Neural cell (in vitro differentiated cells): ENCODE measurements at regions not wholly inside any gene's neighbourhood (a gene's known extent, or its start where the extent isn't known, plus 50 kb on each side); places are given as distances from the start of the nearest gene placed in this dataset.

Source experiments
- H2AFZ ChIP-seq: fragments of 200-600, 300-800 bp; sonication (generic), shearing (Covaris generic); 2 replicates; pipeline ENCODE4 v1.6.0; 2014; ENCODE audit warnings: low read depth, mild to moderate bottlenecking, antibody characterized with exemption, low read length, moderate library complexity
- H3F3A ChIP-seq: fragments of 200-600 bp; shearing (Covaris generic); 2 replicates; pipeline ENCODE4 v1.6.1; 2016; ENCODE audit warnings: mild to moderate bottlenecking, moderate library complexity, mixed read lengths, antibody characterized with exemption, low read length; ENCODE audit not compliant: insufficient read depth, poor library complexity, severe bottlenecking
- H3K27ac ChIP-seq: fragments of 200-600, 300-800 bp; sonication (generic), shearing (Covaris generic); 2 replicates; pipeline ENCODE4 v1.5.1; 2014; ENCODE audit warnings: mild to moderate bottlenecking, low read length, moderate library complexity
- H3K27me3 ChIP-seq: fragments of 300-800, 200-600 bp; sonication (generic), shearing (Covaris generic); 2 replicates; pipeline ENCODE4 v1.6.0; 2014; ENCODE audit warnings: mild to moderate bottlenecking, low read depth, low read length, moderate library complexity; ENCODE audit not compliant: insufficient read depth
- H3K36me3 ChIP-seq: fragments of 300-800, 200-600 bp; sonication (generic), shearing (Covaris generic); 2 replicates; pipeline ENCODE4 v1.5.1; 2014; ENCODE audit warnings: mild to moderate bottlenecking, antibody characterized with exemption, low read length, moderate library complexity; ENCODE audit not compliant: insufficient read depth
- H3K4me2 ChIP-seq: fragments of 300-800, 200-600 bp; sonication (generic), shearing (Covaris generic); 2 replicates; pipeline ENCODE4 v1.6.0; 2014; ENCODE audit warnings: mild to moderate bottlenecking, low read length
- H3K4me3 ChIP-seq: fragments of 300-800, 200-600 bp; sonication (generic), shearing (Covaris generic); 2 replicates; pipeline ENCODE4 v1.5.1; 2014; ENCODE audit warnings: mild to moderate bottlenecking, low read length, moderate library complexity
- H3K79me2 ChIP-seq: fragments of 200-600 bp; shearing (Covaris generic); replicated peaks from 2 replicates; pipeline ENCODE4 v1.6.0; 2014; ENCODE audit warnings: mild to moderate bottlenecking, low read length, moderate library complexity; ENCODE audit not compliant: insufficient read depth
- H3K9ac ChIP-seq: fragments of 300-800, 200-600 bp; sonication (generic), shearing (Covaris generic); 2 replicates; pipeline ENCODE4 v1.6.1; 2016; ENCODE audit warnings: mild to moderate bottlenecking, low read length, mixed read lengths
- H3K9me2 ChIP-seq: fragments of 200-600 bp; shearing (Covaris generic); 2 replicates; pipeline ENCODE4 v1.6.1; 2016; ENCODE audit warnings: mild to moderate bottlenecking, low read length, mixed read lengths; ENCODE audit not compliant: insufficient read depth
- H3K9me3 ChIP-seq: fragments of 200-600, 300-800 bp; sonication (generic), shearing (Covaris generic); 2 replicates; pipeline ENCODE4 v1.6.1; 2016; ENCODE audit warnings: mild to moderate bottlenecking, mixed run types, low read length, moderate library complexity, mixed read lengths
- H4K20me1 ChIP-seq: fragments of 200-600 bp; shearing (Covaris generic); 2 replicates; pipeline ENCODE4 v1.6.1; 2016; ENCODE audit warnings: mild to moderate bottlenecking, mixed run types; ENCODE audit not compliant: insufficient read depth
- EP300 ChIP-seq: fragments of 450-650 bp; conservative IDR thresholded peaks from 2 replicates; pipeline ENCODE4 v1.6.1; 2014; ENCODE audit warnings: antibody characterized with exemption, mild to moderate bottlenecking, moderate library complexity; ENCODE audit not compliant: poor library complexity, severe bottlenecking
- EZH2 ChIP-seq: fragments of 200-600, 300-800 bp; shearing (Covaris generic), sonication (generic); IDR thresholded peaks from 2 replicates; pipeline ENCODE4 v1.6.1; 2014; ENCODE audit warnings: antibody characterized with exemption, low read length, borderline replicate concordance, mild to moderate bottlenecking; ENCODE audit not compliant: insufficient read depth, poor library complexity, severe bottlenecking
- MXI1 ChIP-seq: fragments of 450-650 bp; conservative IDR thresholded peaks from 2 replicates; pipeline ENCODE4 v1.6.1; 2014; ENCODE audit warnings: antibody characterized with exemption, mild to moderate bottlenecking; ENCODE audit not compliant: poor library complexity, severe bottlenecking
- POLR2AphosphoS5 ChIP-seq: IDR thresholded peaks from 2 replicates; pipeline ENCODE4 v1.6.1; 2012
- RAD21 ChIP-seq: fragments of 450-650 bp; conservative IDR thresholded peaks from 2 replicates; pipeline ENCODE4 v1.6.1; 2014; ENCODE audit warnings: antibody characterized with exemption, mild to moderate bottlenecking, moderate library complexity
- SMC3 ChIP-seq: fragments of 450-650 bp; conservative IDR thresholded peaks from 2 replicates; pipeline ENCODE4 v1.6.1; 2014; ENCODE audit warnings: antibody characterized with exemption, mild to moderate bottlenecking, moderate library complexity; ENCODE audit not compliant: poor library complexity
- TAF1 ChIP-seq: IDR thresholded peaks from 2 replicates; pipeline ENCODE4 v1.6.1; 2012; ENCODE audit warnings: low read depth
- TF ChIP-seq, protein P1 (sequence below): IDR thresholded peaks from 2 replicates; pipeline ENCODE4 v1.6.1; 2012; ENCODE audit warnings: borderline replicate concordance
- TF ChIP-seq, protein P2 (sequence below): fragments of 450-650 bp; IDR thresholded peaks from 2 replicates; pipeline ENCODE4 v1.5.1; 2014; ENCODE audit warnings: antibody characterized with exemption, mild to moderate bottlenecking, moderate library complexity; ENCODE audit not compliant: poor library complexity, severe bottlenecking

DNA sequence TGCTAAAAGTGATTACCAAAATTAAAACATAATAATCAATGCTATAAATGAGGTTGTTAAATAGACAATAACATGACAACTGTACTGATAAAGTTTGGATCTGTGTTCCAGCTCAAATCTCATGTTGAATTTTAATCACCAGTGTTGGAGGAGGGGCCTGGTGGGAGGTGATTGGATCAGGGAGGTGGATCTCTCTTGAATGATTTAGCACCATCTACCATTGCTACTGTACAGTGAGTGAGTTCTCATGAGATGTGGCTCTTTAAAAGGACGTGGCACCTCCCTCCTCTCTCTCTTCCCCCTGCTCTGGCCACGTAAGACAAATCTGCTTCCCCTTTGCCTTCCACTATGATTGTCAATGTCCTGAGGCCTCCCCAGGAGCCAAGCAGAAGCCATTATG is 77.5 kb downstream of the HTR5A start:
- TF ChIP-seq SMC3, result no peak
- TF ChIP-seq TAF1, result no peak
- Histone ChIP-seq H3K27me3 (no peaks in the 10 kb centered on the region), H3K27ac (no peak overlapping the region), H3K4me2 (no peak overlapping the region), H3K4me3 (no peak overlapping the region), H4K20me1 (no peaks in the 10 kb centered on the region), H3F3A (no peaks in the 10 kb centered on the region), H3K9ac (no peak overlapping the region), H3K79me2 (no peaks in the 10 kb centered on the region), H3K9me3 (no peaks in the 10 kb centered on the region), H2AFZ (no peak overlapping the region), H3K36me3 (no peaks in the 10 kb centered on the region), H3K9me2 (no peaks in the 10 kb centered on the region)

DNA sequence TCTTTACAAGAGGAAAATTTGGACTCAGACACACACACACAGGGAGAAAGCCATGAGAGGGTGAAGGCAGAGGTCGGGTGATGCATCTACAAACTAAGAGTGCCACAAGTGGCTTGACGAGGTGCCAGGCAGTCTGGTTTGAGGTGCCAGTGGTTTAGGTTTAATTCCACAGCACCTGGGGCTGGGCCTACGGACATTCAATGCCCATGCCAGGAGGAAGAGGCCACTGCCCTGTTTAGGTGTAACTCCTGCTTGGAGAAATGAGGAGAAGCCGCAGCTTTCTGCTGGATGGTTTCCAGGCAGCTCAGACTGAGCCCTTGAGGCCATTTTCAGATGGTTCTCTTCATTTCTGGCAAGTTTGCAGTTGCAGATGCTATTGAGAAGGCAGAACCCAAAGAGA is 83.6 kb downstream of the HTR5A start:
- Histone ChIP-seq H3K9me2 (no peaks in the 10 kb centered on the region), H3K27ac (no peak overlapping the region), H3K9me3 (no peaks in the 10 kb centered on the region), H3F3A (no peaks in the 10 kb centered on the region), H3K36me3 (no peaks in the 10 kb centered on the region), H3K4me2 (no peak overlapping the region), H3K79me2 (no peaks in the 10 kb centered on the region), H3K4me3 (no peak overlapping the region), H3K9ac (no peak overlapping the region), H2AFZ (no peak overlapping the region), H3K27me3 (no peaks in the 10 kb centered on the region), H4K20me1 (no peaks in the 10 kb centered on the region)
- TF ChIP-seq EP300, result no peak
- TF ChIP-seq EZH2, result no peak
- no peak for TF ChIP-seq TAF1
- TF ChIP-seq SMC3, result no peak
- TF ChIP-seq RAD21, result no peak
- TF ChIP-seq, protein P1, sequence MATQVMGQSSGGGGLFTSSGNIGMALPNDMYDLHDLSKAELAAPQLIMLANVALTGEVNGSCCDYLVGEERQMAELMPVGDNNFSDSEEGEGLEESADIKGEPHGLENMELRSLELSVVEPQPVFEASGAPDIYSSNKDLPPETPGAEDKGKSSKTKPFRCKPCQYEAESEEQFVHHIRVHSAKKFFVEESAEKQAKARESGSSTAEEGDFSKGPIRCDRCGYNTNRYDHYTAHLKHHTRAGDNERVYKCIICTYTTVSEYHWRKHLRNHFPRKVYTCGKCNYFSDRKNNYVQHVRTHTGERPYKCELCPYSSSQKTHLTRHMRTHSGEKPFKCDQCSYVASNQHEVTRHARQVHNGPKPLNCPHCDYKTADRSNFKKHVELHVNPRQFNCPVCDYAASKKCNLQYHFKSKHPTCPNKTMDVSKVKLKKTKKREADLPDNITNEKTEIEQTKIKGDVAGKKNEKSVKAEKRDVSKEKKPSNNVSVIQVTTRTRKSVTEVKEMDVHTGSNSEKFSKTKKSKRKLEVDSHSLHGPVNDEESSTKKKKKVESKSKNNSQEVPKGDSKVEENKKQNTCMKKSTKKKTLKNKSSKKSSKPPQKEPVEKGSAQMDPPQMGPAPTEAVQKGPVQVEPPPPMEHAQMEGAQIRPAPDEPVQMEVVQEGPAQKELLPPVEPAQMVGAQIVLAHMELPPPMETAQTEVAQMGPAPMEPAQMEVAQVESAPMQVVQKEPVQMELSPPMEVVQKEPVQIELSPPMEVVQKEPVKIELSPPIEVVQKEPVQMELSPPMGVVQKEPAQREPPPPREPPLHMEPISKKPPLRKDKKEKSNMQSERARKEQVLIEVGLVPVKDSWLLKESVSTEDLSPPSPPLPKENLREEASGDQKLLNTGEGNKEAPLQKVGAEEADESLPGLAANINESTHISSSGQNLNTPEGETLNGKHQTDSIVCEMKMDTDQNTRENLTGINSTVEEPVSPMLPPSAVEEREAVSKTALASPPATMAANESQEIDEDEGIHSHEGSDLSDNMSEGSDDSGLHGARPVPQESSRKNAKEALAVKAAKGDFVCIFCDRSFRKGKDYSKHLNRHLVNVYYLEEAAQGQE, result no peak
- no peak for TF ChIP-seq POLR2AphosphoS5
- TF ChIP-seq, protein P2, sequence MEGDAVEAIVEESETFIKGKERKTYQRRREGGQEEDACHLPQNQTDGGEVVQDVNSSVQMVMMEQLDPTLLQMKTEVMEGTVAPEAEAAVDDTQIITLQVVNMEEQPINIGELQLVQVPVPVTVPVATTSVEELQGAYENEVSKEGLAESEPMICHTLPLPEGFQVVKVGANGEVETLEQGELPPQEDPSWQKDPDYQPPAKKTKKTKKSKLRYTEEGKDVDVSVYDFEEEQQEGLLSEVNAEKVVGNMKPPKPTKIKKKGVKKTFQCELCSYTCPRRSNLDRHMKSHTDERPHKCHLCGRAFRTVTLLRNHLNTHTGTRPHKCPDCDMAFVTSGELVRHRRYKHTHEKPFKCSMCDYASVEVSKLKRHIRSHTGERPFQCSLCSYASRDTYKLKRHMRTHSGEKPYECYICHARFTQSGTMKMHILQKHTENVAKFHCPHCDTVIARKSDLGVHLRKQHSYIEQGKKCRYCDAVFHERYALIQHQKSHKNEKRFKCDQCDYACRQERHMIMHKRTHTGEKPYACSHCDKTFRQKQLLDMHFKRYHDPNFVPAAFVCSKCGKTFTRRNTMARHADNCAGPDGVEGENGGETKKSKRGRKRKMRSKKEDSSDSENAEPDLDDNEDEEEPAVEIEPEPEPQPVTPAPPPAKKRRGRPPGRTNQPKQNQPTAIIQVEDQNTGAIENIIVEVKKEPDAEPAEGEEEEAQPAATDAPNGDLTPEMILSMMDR, result no peak
- TF ChIP-seq MXI1, result no peak

DNA sequence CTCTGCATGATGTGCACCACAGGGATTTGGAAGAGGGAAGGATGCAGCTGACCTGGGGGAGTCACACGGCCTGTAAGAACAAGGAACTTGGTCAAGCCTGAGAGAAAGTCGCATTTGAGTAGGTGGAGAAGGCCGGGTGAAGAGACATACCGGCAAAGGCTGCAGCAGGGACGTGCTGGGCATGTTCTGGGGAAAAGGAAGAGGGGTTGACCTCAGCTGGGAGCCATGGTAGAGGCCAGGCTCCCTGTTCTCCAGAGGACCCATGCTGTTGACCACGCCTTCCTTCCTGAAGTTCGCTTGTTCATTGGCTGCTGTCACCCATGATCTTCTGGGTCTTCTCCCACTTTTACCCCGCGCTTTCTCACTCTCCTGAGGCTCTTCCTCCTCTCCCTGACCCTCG is 84.5 kb downstream of the HTR5A start:
- Histone ChIP-seq H3K9ac (no peak overlapping the region), H3F3A (no peaks in the 10 kb centered on the region), H3K9me2 (no peaks in the 10 kb centered on the region), H2AFZ (no peak overlapping the region), H3K9me3 (no peaks in the 10 kb centered on the region), H3K4me2 (no peak overlapping the region), H3K79me2 (no peaks in the 10 kb centered on the region), H3K27me3 (no peaks in the 10 kb centered on the region), H4K20me1 (no peaks in the 10 kb centered on the region), H3K36me3 (no peaks in the 10 kb centered on the region), H3K4me3 (no peak overlapping the region), H3K27ac (no peak overlapping the region)
- TF ChIP-seq MXI1 (no peak), RAD21 (no peak), POLR2AphosphoS5 (no peak), EZH2 (no peak), TAF1 (no peak), SMC3 (no peak)
- TF ChIP-seq, protein P1, result no peak
- TF ChIP-seq, protein P2, result no peak
